Ishikawa (cell line): ENCODE measurements at regions not wholly inside any gene's neighbourhood (a gene's known extent, or its start where the extent isn't known, plus 50 kb on each side); places are given as distances from the start of the nearest gene placed in this dataset.

Source experiments
- CEBPB ChIP-seq: IDR thresholded peaks from 2 replicates; pipeline ENCODE4 v1.6.1; 2012
- CREB1 ChIP-seq: IDR thresholded peaks from 2 replicates; pipeline ENCODE4 v1.6.1; 2012; ENCODE audit warnings: low read depth
- EGR1 ChIP-seq: IDR thresholded peaks from 2 replicates; pipeline ENCODE4 v1.6.1; 2012
- EP300 ChIP-seq: IDR thresholded peaks from 2 replicates; pipeline ENCODE4 v1.6.1; 2012; ENCODE audit warnings: borderline replicate concordance
- FOXM1 ChIP-seq: IDR thresholded peaks from 2 replicates; pipeline ENCODE4 v1.6.1; 2012; ENCODE audit warnings: low read depth, borderline replicate concordance
- MAX ChIP-seq: IDR thresholded peaks from 2 replicates; pipeline ENCODE4 v1.6.1; 2012
- NFIC ChIP-seq: IDR thresholded peaks from 2 replicates; pipeline ENCODE4 v1.6.1; 2012
- RAD21 ChIP-seq: IDR thresholded peaks from 2 replicates; pipeline ENCODE4 v1.6.1; 2012; ENCODE audit warnings: low read depth
- REST ChIP-seq: IDR thresholded peaks from 2 replicates; pipeline ENCODE4 v1.6.1; 2012; ENCODE audit warnings: low read depth, mild to moderate bottlenecking
- TAF1 ChIP-seq: IDR thresholded peaks from 2 replicates; pipeline ENCODE4 v1.6.1; 2012; ENCODE audit warnings: low read depth, mild to moderate bottlenecking
- TCF12 ChIP-seq: IDR thresholded peaks from 2 replicates; pipeline ENCODE4 v1.6.1; 2012; ENCODE audit warnings: low read depth
- TEAD4 ChIP-seq: IDR thresholded peaks from 2 replicates; pipeline ENCODE4 v1.6.1; 2012
- USF1 ChIP-seq: IDR thresholded peaks from 2 replicates; pipeline ENCODE4 v1.6.1; 2012
- YY1 ChIP-seq: IDR thresholded peaks from 2 replicates; pipeline ENCODE4 v1.6.1; 2012; ENCODE audit warnings: low read depth
- ZBTB7A ChIP-seq: IDR thresholded peaks from 2 replicates; pipeline ENCODE4 v1.6.1; 2012; ENCODE audit warnings: low read depth

GRCh38 chr2:16313235-16313975 is 352.2 kb downstream of the CYRIA start:
- TF ChIP-seq TAF1 (no peak), TCF12 (no peak), USF1 (no peak), EGR1 (no peak), MAX (no peak), CEBPB (no peak), REST (no peak), NFIC (no peak), EP300 (no peak), TEAD4 (no peak), FOXM1 (no peak), CREB1 (no peak), ZBTB7A (no peak), RAD21 (no peak), YY1 (no peak)

GRCh38 chr2:16312771-16313170 is 352.9 kb downstream of the CYRIA start:
- TF ChIP-seq RAD21: no peak
- no peak for TF ChIP-seq EP300
- no peak for TF ChIP-seq CREB1

DNA sequence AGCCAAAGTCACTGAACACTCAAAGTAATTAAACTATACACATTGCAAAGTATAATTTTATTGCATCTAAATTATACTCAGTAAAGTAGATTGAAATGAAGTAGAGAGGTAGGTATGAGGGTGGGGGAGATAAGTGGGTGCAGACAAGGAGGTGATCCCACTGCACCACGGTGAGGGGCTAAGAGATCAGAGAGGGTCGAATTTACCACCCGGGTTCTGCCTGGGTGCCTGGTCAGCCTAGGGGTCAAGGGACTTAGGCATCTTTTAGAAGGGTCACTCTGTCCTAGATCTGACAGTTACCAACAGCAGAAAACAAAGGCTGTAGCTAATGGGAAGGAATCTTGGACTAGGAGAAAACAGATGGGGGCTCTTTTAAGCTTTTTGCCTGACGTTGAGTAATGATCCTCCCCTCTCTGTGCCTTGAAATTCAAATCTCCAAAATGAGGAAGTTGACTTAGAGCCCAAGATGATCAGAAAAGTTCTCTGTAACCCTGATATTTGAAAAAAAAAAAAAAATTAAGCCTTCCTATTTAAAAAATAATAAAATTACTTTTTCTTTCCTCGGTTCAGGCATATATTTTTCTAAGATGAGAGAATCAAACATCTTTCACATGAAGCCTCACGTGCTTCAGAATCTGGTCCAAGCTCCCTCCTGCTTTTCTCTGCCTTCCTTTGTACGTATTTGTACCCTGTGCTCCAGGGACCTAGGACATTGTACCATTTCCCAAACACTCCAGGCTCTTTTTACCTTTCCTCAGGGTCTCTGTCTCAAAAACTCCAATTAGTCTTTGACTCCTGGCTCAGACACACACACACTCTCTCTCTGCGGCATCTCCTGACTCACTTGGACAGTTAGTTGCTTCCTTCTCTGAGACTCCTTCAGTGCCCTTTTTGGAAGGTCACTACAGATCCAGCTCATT is 353.9 kb downstream of the CYRIA start:
- TF ChIP-seq CEBPB: no peak
- TF ChIP-seq MAX: no peak
- no peak for TF ChIP-seq REST
- TF ChIP-seq TCF12: no peak
- no peak for TF ChIP-seq YY1
- no peak for TF ChIP-seq ZBTB7A
- TF ChIP-seq TEAD4: no peak
- TF ChIP-seq CREB1: no peak
- no peak for TF ChIP-seq TAF1
- no peak for TF ChIP-seq NFIC
- no peak for TF ChIP-seq EGR1
- TF ChIP-seq USF1: no peak
- TF ChIP-seq FOXM1: no peak
- TF ChIP-seq EP300: no peak

- TF ChIP-seq MAX: no peak
- TF ChIP-seq TEAD4: no peak
- TF ChIP-seq USF1: no peak
- TF ChIP-seq EP300: no peak
- TF ChIP-seq NFIC: no peak
- TF ChIP-seq YY1: no peak
These were observed 356.8 kb downstream of the CYRIA start for GRCh38 chr2:16308816-16309215.
